HUES64 (cell line): ENCODE measurements at regions not wholly inside any gene's neighbourhood (a gene's known extent, or its start where the extent isn't known, plus 50 kb on each side); places are given as distances from the start of the nearest gene placed in this dataset.

Experiments
- H3K27ac ChIP-seq: 2 replicates; pipeline ENCODE4 v1.7.0; 2013; ENCODE audit warnings: low read depth, low read length, inconsistent platforms
- H3K27me3 ChIP-seq: 2 replicates; pipeline ENCODE4 v1.6.1; 2013; ENCODE audit warnings: mild to moderate bottlenecking, low read length; ENCODE audit not compliant: insufficient read depth
- H3K36me3 ChIP-seq: 2 replicates; pipeline ENCODE4 v1.6.1; 2013; ENCODE audit warnings: mild to moderate bottlenecking, low read length; ENCODE audit not compliant: insufficient read depth
- H3K4me1 ChIP-seq: 2 replicates; pipeline ENCODE4 v1.6.1; 2013; ENCODE audit warnings: mild to moderate bottlenecking, low read length, moderate library complexity; ENCODE audit not compliant: insufficient read depth
- H3K4me3 ChIP-seq: 2 replicates; pipeline ENCODE4 v1.5.1; 2013; ENCODE audit warnings: mild to moderate bottlenecking, low read length, moderate library complexity
- H3K9ac ChIP-seq: 2 replicates; pipeline ENCODE4 v1.6.1; 2013; ENCODE audit warnings: mild to moderate bottlenecking, low read depth, low read length
- H3K9me3 ChIP-seq: 2 replicates; pipeline ENCODE4 v1.6.1; 2013; ENCODE audit warnings: low read depth, low read length; ENCODE audit not compliant: insufficient read depth
- WGBS: fragments of 150-250, 120-280 bp; methylation state at CpG from one replicate; pipeline ENCODE4 v1.1.7; 2013; ENCODE audit warnings: missing lambda C conversion rate; 5-methylcytosine and 5-hydroxymethylcytosine counted together

DNA sequence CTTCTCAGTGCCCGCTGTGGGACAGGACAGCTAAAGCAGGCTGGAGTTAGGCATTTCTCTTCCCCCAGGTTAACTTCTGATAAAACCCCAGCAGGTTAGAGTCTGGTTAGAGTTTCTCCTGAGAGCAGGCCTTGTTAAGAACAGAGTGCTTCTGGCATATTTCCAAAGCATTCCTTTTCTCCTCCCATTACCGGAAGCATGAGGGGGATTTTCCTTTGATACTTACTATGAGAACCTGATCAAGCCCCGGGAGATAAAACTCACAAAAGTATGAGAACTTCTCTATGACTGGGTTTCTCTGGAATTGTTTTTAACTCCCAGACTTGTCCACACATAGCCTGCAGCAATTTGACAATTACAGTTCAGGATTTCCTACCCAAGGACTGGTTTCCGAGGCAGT is 77.4 kb upstream of the MAST4 start:
- H3K9ac ChIP-seq, result no peak overlapping the region
- no peak overlapping the region for H3K27ac ChIP-seq
- no peak overlapping the region for H3K4me3 ChIP-seq
- H3K9me3 ChIP-seq, result peaks cover 25% of the 10 kb centered on the region
- H3K36me3 ChIP-seq, result no peaks in the 10 kb centered on the region
- no peaks in the 10 kb centered on the region; the same call in 1 of the 2 replicates for H3K4me1 ChIP-seq
- H3K27me3 ChIP-seq, result no peaks in the 10 kb centered on the region
- WGBS, result 94% methylated on average over 4 of the region's 4 CpGs

- no peak overlapping the region for H3K9ac ChIP-seq
- H3K27ac ChIP-seq, result no peak overlapping the region
- no peaks in the 10 kb centered on the region; the same call in 1 of the 2 replicates for H3K4me1 ChIP-seq
- H3K27me3 ChIP-seq, result no peaks in the 10 kb centered on the region
- H3K4me3 ChIP-seq, result no peak overlapping the region
- H3K36me3 ChIP-seq, result no peaks in the 10 kb centered on the region
- H3K9me3 ChIP-seq, result peaks cover 25% of the 10 kb centered on the region
- 83% methylated on average over 1 of the region's 1 CpG for WGBS
These were observed 76.6 kb upstream of the MAST4 start for GRCh38 chr5:66519626-66520025.

DNA sequence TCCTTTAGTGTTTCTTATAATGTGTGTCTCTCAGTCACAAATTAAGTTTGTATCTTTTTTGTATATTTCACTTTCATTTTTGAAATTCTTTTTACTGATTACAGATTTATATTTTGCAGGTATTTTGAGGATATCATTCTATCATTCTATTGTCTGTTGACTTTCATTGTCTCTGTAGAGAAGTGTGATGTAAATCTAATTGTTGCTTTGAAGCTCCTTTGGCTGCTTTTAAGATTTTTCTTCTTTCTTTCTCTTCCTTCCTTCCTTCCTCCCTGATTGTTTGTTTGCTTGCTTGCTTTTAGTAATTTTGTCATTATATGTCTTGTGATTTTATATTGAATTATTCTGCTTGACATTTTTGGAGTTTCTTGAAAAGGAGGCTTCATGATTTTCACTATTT is 75.3 kb upstream of the MAST4 start:
- no peak overlapping the region for H3K27ac ChIP-seq
- no peaks in the 10 kb centered on the region; the same call in 1 of the 2 replicates for H3K4me1 ChIP-seq
- H3K4me3 ChIP-seq, result no peak overlapping the region
- H3K36me3 ChIP-seq, result no peaks in the 10 kb centered on the region
- H3K27me3 ChIP-seq, result no peaks in the 10 kb centered on the region
- no peak overlapping the region for H3K9ac ChIP-seq
- peaks cover 25% of the 10 kb centered on the region for H3K9me3 ChIP-seq

GRCh38 chr5:66527478-66528035 is 68.6 kb upstream of the MAST4 start:
- H3K4me3 ChIP-seq, result no peak overlapping the region
- no peaks in the 10 kb centered on the region for H3K9me3 ChIP-seq
- no peaks in the 10 kb centered on the region for H3K4me1 ChIP-seq
- no peaks in the 10 kb centered on the region for H3K36me3 ChIP-seq
- no peak overlapping the region for H3K9ac ChIP-seq
- no peaks in the 10 kb centered on the region for H3K27me3 ChIP-seq
- H3K27ac ChIP-seq, result no peak overlapping the region
- whole genome bisulfite sequencing, result 87% methylated on average over 3 of the region's 4 CpGs

- Histone ChIP-seq H3K4me3 (no peak overlapping the region), H3K27ac (no peak overlapping the region), H3K4me1 (no peaks in the 10 kb centered on the region), H3K9ac (no peak overlapping the region), H3K36me3 (no peaks in the 10 kb centered on the region), H3K27me3 (no peaks in the 10 kb centered on the region), H3K9me3 (no peaks in the 10 kb centered on the region)
- 71% methylated on average over 1 of the region's 1 CpG for WGBS
These were observed 67.0 kb upstream of the MAST4 start for GRCh38 chr5:66529182-66529581.

DNA sequence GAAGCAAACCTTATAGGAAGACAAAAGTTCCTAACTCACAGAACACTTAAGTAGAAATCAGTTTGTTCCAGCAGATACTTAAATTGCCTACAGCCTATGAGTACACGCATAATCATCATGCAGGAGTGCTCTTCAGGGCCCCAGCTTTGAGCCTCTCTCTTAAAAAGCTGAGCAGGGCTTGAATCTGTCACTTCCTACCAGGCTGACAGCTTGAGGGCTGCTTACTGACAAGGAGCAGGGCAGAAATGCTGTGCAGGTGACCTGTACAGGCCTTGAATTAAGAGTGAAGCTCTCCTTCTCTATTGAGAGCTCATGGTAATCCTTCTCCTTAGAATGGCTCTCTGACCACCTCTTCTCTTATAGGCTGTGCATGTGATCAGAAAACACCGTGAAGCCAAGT is 66.5 kb upstream of the MAST4 start:
- no peaks in the 10 kb centered on the region for H3K9me3 ChIP-seq
- H3K27ac ChIP-seq, result no peak overlapping the region
- no peak overlapping the region for H3K9ac ChIP-seq
- H3K4me3 ChIP-seq, result no peak overlapping the region
- no peaks in the 10 kb centered on the region for H3K27me3 ChIP-seq
- no peaks in the 10 kb centered on the region for H3K36me3 ChIP-seq
- WGBS, result 93% methylated on average over 2 of the region's 2 CpGs
- no peaks in the 10 kb centered on the region for H3K4me1 ChIP-seq

DNA sequence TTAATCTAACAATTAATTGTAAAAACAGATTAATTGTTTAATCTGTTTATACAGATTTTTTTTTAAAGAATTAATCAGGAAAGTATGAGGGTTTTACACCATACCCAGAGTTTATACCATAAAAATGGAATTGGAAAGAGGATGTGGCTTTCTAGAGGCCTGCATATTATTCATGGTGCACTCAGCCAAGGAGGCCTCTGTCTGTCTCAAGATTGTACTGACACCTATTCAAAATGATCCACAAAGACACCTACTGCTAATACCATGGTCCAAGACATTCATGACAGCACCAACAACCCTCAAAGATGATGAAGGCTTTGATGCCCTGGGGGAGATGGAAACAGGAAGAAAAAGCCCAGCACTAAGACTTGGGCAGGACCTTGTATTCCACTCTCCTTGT is 58.1 kb upstream of the MAST4 start:
- Histone ChIP-seq H3K4me3 (no peak overlapping the region), H3K9ac (no peak overlapping the region), H3K4me1 (no peaks in the 10 kb centered on the region), H3K27ac (no peak overlapping the region), H3K27me3 (no peaks in the 10 kb centered on the region), H3K9me3 (no peaks in the 10 kb centered on the region), H3K36me3 (no peaks in the 10 kb centered on the region)

GRCh38 chr5:66538531-66538930 is 57.7 kb upstream of the MAST4 start:
- WGBS, result 95% methylated on average over 3 of the region's 3 CpGs
- Histone ChIP-seq H3K4me1 (no peaks in the 10 kb centered on the region), H3K9me3 (no peaks in the 10 kb centered on the region), H3K36me3 (no peaks in the 10 kb centered on the region), H3K9ac (no peak overlapping the region), H3K4me3 (no peak overlapping the region), H3K27me3 (no peaks in the 10 kb centered on the region), H3K27ac (no peak overlapping the region)

DNA sequence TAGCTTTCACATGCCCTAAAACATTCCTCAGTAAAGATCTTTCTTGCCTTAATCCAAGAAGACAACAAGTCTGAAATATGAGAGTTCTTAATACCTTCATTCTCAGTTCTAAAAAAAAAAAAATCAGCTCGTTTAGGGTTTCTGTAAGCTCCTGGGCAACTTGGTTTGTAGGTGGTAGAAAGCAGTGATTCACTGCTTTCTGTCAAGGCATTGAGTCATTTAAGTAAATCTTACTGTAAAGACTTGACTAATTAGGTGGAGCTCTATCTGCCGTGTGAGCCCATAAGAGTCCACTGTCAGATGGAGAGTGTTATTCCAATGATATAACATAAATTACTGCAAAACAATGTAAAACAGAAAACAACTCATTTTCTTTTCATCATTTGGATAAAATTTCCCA is 56.1 kb upstream of the MAST4 start:
- H3K27ac ChIP-seq, result no peak overlapping the region
- no peaks in the 10 kb centered on the region for H3K27me3 ChIP-seq
- no peak overlapping the region for H3K4me3 ChIP-seq
- no peaks in the 10 kb centered on the region for H3K4me1 ChIP-seq
- no peaks in the 10 kb centered on the region for H3K9me3 ChIP-seq
- H3K9ac ChIP-seq, result no peak overlapping the region
- H3K36me3 ChIP-seq, result no peaks in the 10 kb centered on the region
- 91% methylated on average over 2 of the region's 2 CpGs for WGBS

DNA sequence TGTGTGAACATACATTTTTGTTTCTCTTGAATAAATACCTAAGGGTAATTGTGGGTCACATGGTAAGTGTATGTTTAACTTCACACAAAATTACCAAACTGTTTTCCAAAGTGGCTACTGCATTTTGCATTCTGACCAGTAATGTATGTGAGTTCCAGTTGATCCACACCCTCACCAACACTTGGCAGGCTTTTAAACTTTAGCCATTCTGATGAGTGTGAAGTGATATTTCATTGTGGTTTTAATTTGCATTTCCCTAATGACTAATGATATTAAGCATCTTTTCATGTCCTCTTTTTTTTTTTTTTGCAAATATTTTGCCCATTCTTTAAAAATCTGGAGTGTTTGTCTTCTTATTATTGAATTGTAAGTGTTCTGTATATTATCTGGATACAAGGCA is 53.5 kb upstream of the MAST4 start:
- H3K27ac ChIP-seq, result no peak overlapping the region
- H3K4me3 ChIP-seq, result no peak overlapping the region
- peaks cover 23% of the 10 kb centered on the region for H3K9me3 ChIP-seq
- H3K36me3 ChIP-seq, result no peaks in the 10 kb centered on the region
- H3K27me3 ChIP-seq, result no peaks in the 10 kb centered on the region
- no peak overlapping the region for H3K9ac ChIP-seq
- H3K4me1 ChIP-seq, result no peaks in the 10 kb centered on the region
